ENCODE measurements at regions not wholly inside any gene's neighbourhood (a gene's known extent, or its start where the extent isn't known, plus 50 kb on each side); places are given as distances from the start of the nearest gene placed in this dataset.

DNA sequence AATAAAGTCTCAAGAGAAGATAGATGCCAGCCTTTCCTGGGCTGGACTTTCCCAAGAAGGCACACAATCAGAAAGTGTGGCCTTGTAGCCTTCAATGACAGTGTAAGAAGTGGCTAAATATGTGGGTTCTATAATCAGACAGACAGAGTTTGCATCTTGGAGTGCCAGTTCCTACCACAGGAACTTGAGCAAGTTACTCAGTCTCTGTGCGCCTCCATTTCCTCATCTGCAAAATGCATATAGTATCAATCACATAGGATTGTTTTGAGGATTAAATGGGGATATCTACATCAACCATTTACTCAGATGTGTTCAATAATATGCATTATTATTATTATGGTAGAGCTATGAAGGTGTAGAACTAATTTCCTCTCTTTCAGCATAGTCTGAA lies 176.8 kb upstream of the PTBP2 start:
- no peaks in the 10 kb centered on the region for H3K36me3 ChIP-seq (ENCODE audit: control insufficient read depth in 4 of 4, insufficient read depth in 3 of 4, low read depth in 1 of 4, low read length in 3 of 4)
- WGBS: 93% methylated on average over 1 of the region's 1 CpG
- H3K9me3 ChIP-seq (ENCODE audit: control insufficient read depth in 4 of 4, low read length in 3 of 4): no peaks in the 10 kb centered on the region

DNA sequence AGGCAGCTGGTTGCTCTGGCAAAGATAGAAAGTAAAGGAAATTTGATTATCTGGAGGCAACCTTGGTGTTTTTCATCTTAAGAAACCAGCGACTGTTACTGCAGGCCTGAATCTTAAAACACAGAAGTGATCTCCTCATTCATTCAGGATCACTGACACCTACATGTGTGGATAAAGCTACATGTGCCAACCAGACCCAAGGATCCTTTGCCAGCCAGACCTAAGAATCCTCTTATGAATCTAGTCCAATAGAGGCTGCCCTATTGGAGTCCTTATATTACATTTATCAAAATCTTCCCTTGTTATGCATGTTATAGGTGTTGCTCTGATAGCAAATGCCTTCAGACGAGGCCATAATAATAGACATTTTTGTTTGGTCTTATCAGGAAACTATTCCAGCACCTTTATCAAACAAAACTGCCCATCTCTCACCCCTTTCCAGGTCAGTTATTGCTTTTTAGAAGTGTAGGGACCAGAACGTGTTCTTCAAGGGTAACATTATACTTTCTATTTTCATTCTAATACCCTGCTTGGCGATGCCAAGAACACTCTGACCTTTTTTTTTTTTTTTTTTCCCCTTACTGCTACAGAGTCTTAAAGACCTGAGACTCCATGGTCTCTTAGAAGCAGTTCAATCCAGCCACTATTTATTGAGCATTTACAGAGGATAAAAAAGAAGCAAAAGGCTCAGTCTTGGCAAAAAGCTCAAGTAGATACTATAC lies 175.5 kb upstream of the PTBP2 start:
- WGBS: 92% methylated on average over 4 of the region's 4 CpGs
- Histone ChIP-seq H3K27me3 (ENCODE audit: control insufficient read depth in 4 of 4, insufficient read depth in 4 of 4, low read length in 3 of 4) (no peaks in the 10 kb centered on the region), H3K36me3 (ENCODE audit: control insufficient read depth in 4 of 4, insufficient read depth in 3 of 4, low read depth in 1 of 4, low read length in 3 of 4) (no peaks in the 10 kb centered on the region), H3K27ac (ENCODE audit: low read depth in 1 of 2, low read length in 2 of 2) (no peak overlapping the region), H3K9ac (ENCODE audit: low read depth in 1 of 2, low read length in 2 of 2) (no peak overlapping the region), H3K4me1 (ENCODE audit: control insufficient read depth in 4 of 4, insufficient read depth in 4 of 4, low read length in 3 of 4) (no peaks in the 10 kb centered on the region), H3K4me3 (ENCODE audit: low read depth in 1 of 3, low read length in 3 of 3) (no peak overlapping the region), H3K9me3 (ENCODE audit: control insufficient read depth in 4 of 4, low read length in 3 of 4) (no peaks in the 10 kb centered on the region)
- TF ChIP-seq, protein P1, sequence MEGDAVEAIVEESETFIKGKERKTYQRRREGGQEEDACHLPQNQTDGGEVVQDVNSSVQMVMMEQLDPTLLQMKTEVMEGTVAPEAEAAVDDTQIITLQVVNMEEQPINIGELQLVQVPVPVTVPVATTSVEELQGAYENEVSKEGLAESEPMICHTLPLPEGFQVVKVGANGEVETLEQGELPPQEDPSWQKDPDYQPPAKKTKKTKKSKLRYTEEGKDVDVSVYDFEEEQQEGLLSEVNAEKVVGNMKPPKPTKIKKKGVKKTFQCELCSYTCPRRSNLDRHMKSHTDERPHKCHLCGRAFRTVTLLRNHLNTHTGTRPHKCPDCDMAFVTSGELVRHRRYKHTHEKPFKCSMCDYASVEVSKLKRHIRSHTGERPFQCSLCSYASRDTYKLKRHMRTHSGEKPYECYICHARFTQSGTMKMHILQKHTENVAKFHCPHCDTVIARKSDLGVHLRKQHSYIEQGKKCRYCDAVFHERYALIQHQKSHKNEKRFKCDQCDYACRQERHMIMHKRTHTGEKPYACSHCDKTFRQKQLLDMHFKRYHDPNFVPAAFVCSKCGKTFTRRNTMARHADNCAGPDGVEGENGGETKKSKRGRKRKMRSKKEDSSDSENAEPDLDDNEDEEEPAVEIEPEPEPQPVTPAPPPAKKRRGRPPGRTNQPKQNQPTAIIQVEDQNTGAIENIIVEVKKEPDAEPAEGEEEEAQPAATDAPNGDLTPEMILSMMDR (IDR thresholded peaks at IDR 0.05; ENCODE audit: low read depth, low read length, missing input control): no peak
- DNase-seq (ENCODE audit: low spot score): no peak

More for the DNA sequence above, 176.8 kb upstream of the PTBP2 start:
- Histone ChIP-seq H3K27me3 (ENCODE audit: control insufficient read depth in 4 of 4, insufficient read depth in 4 of 4, low read length in 3 of 4) (no peaks in the 10 kb centered on the region), H3K4me3 (ENCODE audit: low read depth in 1 of 3, low read length in 3 of 3) (no peak overlapping the region), H3K9ac (ENCODE audit: low read depth in 1 of 2, low read length in 2 of 2) (no peak overlapping the region), H3K4me1 (ENCODE audit: control insufficient read depth in 4 of 4, insufficient read depth in 4 of 4, low read length in 3 of 4) (no peaks in the 10 kb centered on the region), H3K27ac (ENCODE audit: low read depth in 1 of 2, low read length in 2 of 2) (no peak overlapping the region)
- no peak for DNase-seq (ENCODE audit: low spot score)
- TF ChIP-seq JUND (IDR thresholded peaks at IDR 0.05): no peak
- no peak for TF ChIP-seq FOXA2 (IDR thresholded peaks at IDR 0.05)
- TF ChIP-seq RXRA (IDR thresholded peaks at IDR 0.05): no peak
- TF ChIP-seq, protein P2, sequence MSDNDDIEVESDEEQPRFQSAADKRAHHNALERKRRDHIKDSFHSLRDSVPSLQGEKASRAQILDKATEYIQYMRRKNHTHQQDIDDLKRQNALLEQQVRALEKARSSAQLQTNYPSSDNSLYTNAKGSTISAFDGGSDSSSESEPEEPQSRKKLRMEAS (IDR thresholded peaks at IDR 0.05): no peak
- TF ChIP-seq RAD21 (IDR thresholded peaks at IDR 0.05): no peak
- TF ChIP-seq, protein P3, sequence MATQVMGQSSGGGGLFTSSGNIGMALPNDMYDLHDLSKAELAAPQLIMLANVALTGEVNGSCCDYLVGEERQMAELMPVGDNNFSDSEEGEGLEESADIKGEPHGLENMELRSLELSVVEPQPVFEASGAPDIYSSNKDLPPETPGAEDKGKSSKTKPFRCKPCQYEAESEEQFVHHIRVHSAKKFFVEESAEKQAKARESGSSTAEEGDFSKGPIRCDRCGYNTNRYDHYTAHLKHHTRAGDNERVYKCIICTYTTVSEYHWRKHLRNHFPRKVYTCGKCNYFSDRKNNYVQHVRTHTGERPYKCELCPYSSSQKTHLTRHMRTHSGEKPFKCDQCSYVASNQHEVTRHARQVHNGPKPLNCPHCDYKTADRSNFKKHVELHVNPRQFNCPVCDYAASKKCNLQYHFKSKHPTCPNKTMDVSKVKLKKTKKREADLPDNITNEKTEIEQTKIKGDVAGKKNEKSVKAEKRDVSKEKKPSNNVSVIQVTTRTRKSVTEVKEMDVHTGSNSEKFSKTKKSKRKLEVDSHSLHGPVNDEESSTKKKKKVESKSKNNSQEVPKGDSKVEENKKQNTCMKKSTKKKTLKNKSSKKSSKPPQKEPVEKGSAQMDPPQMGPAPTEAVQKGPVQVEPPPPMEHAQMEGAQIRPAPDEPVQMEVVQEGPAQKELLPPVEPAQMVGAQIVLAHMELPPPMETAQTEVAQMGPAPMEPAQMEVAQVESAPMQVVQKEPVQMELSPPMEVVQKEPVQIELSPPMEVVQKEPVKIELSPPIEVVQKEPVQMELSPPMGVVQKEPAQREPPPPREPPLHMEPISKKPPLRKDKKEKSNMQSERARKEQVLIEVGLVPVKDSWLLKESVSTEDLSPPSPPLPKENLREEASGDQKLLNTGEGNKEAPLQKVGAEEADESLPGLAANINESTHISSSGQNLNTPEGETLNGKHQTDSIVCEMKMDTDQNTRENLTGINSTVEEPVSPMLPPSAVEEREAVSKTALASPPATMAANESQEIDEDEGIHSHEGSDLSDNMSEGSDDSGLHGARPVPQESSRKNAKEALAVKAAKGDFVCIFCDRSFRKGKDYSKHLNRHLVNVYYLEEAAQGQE (IDR thresholded peaks at IDR 0.05): no peak
- TF ChIP-seq GABPA (IDR thresholded peaks at IDR 0.05 in 1 of 2, conservative IDR thresholded peaks at IDR 0.05 in 1 of 2): no peak
- no peak for TF ChIP-seq YY1 (IDR thresholded peaks at IDR 0.05)
- TF ChIP-seq, protein P4, sequence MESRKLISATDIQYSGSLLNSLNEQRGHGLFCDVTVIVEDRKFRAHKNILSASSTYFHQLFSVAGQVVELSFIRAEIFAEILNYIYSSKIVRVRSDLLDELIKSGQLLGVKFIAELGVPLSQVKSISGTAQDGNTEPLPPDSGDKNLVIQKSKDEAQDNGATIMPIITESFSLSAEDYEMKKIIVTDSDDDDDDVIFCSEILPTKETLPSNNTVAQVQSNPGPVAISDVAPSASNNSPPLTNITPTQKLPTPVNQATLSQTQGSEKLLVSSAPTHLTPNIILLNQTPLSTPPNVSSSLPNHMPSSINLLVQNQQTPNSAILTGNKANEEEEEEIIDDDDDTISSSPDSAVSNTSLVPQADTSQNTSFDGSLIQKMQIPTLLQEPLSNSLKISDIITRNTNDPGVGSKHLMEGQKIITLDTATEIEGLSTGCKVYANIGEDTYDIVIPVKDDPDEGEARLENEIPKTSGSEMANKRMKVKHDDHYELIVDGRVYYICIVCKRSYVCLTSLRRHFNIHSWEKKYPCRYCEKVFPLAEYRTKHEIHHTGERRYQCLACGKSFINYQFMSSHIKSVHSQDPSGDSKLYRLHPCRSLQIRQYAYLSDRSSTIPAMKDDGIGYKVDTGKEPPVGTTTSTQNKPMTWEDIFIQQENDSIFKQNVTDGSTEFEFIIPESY (IDR thresholded peaks at IDR 0.05): no peak
- TF ChIP-seq TAF1 (conservative IDR thresholded peaks at IDR 0.05): no peak
- no peak for TF ChIP-seq FOXA1 (IDR thresholded peaks at IDR 0.05)
- TF ChIP-seq NR2F2 (IDR thresholded peaks at IDR 0.05): no peak
- TF ChIP-seq SP1 (IDR thresholded peaks at IDR 0.05): no peak
- TF ChIP-seq EGR1 (IDR thresholded peaks at IDR 0.05; ENCODE audit: low read depth in 2 of 2): no peak
- no peak for TF ChIP-seq HNF4A (conservative IDR thresholded peaks at IDR 0.05)
- no peak for TF ChIP-seq HNF4G (IDR thresholded peaks at IDR 0.05)

All from liver (tissue), 8 donors.